PC-9 (cell line): ENCODE measurements at regions not wholly inside any gene's neighbourhood (a gene's known extent, or its start where the extent isn't known, plus 50 kb on each side); places are given as distances from the start of the nearest gene placed in this dataset.

Experiments
- BruUV-seq: library from RNA; stranded (reverse); fragments of 400-500 nt; replicated peaks from 2 replicates; lab custom pipeline; 2021; lab: Mats Ljungman, UMichigan
- CTCF ChIA-PET: fragments of 300-600 bp; sonication (Branson Sonifier 250); formaldehyde crosslinking; loops from one replicate; lab custom pipeline; 2022; ENCODE audit warnings: antibody characterized with exemption; lab: Charles Lee
- POLR2A ChIA-PET: fragments of 300-600 bp; sonication (Branson Sonifier 250); formaldehyde crosslinking; loops from one replicate; lab custom pipeline; 2022; ENCODE audit warnings: antibody characterized with exemption; ENCODE audit not compliant: unreplicated experiment; lab: Charles Lee
- DNase-seq, 2 experiments: peaks; one replicate each; pipeline versions ENCODE4 v3.0.0 to v3.0.0-alpha.2; 2015 to 2022; ENCODE audit warnings: mixed read lengths in 1 of 2
- H2AFZ ChIP-seq: fragments of 200-600 bp; sonication (generic); 2 replicates; pipeline ENCODE4 v1.8.1; 2017; ENCODE audit warnings: antibody characterized with exemption
- H3F3A ChIP-seq: fragments of 200-600 bp; sonication (generic); 2 replicates; pipeline ENCODE4 v1.8.1; 2017; ENCODE audit warnings: antibody characterized with exemption, mild to moderate bottlenecking, low read depth; ENCODE audit not compliant: insufficient read depth
- H3K27ac ChIP-seq: fragments of 200-600 bp; sonication (generic); 2 replicates; pipeline ENCODE4 v1.6.1; 2016; ENCODE audit warnings: mixed run types
- H3K27me3 ChIP-seq: fragments of 200-600 bp; sonication (generic); 2 replicates; pipeline ENCODE4 v1.6.1; 2016; ENCODE audit warnings: low read depth, mixed run types; ENCODE audit not compliant: insufficient read depth
- H3K36me3 ChIP-seq: fragments of 200-600 bp; sonication (generic); 2 replicates; pipeline ENCODE4 v1.6.1; 2016; ENCODE audit warnings: low read depth, mixed run types
- H3K4me1 ChIP-seq: fragments of 200-600 bp; sonication (generic); replicated peaks from 2 replicates; pipeline ENCODE4 v1.6.1; 2016; ENCODE audit warnings: mixed run types; ENCODE audit not compliant: insufficient read depth
- H3K4me2 ChIP-seq: fragments of 200-600 bp; sonication (generic); 2 replicates; pipeline ENCODE4 v1.6.1; 2017; ENCODE audit warnings: mixed run types
- H3K4me3 ChIP-seq: fragments of 200-600 bp; sonication (generic); 2 replicates; pipeline ENCODE4 v1.6.1; 2016; ENCODE audit warnings: mixed run types
- H3K79me2 ChIP-seq: fragments of 200-600 bp; sonication (generic); 2 replicates; pipeline ENCODE4 v1.6.1; 2017; ENCODE audit warnings: low read depth, mixed run types
- H3K9me2 ChIP-seq: fragments of 200-600 bp; sonication (generic); 2 replicates; pipeline ENCODE4 v1.8.1; 2017; ENCODE audit warnings: mild to moderate bottlenecking; ENCODE audit not compliant: insufficient read depth
- H3K9me3 ChIP-seq: fragments of 200-600 bp; sonication (generic); 2 replicates; pipeline ENCODE4 v1.8.1; 2016; ENCODE audit warnings: low read depth; ENCODE audit not compliant: insufficient read depth
- H4K20me1 ChIP-seq: fragments of 200-600 bp; sonication (generic); 2 replicates; pipeline ENCODE4 v1.8.1; 2017; ENCODE audit not compliant: insufficient read depth
- CTCF ChIP-seq: fragments of 200-600 bp; sonication (generic); conservative IDR thresholded peaks from 2 replicates; pipeline ENCODE4 v1.6.1; 2017; ENCODE audit warnings: mixed run types, antibody characterized with exemption, mild to moderate bottlenecking, moderate library complexity
- EZH2 ChIP-seq: fragments of 200-600 bp; sonication (generic); IDR thresholded peaks from 2 replicates; pipeline ENCODE4 v1.8.0; 2017; ENCODE audit warnings: antibody characterized with exemption, low read depth
- intact Hi-C: fragments of 100-400 bp; cut with micrococcal nuclease; formaldehyde crosslinking; loops from one replicate; pipeline ENCODE4 v1.10.0; 2022; ENCODE audit not compliant: unreplicated experiment

DNA sequence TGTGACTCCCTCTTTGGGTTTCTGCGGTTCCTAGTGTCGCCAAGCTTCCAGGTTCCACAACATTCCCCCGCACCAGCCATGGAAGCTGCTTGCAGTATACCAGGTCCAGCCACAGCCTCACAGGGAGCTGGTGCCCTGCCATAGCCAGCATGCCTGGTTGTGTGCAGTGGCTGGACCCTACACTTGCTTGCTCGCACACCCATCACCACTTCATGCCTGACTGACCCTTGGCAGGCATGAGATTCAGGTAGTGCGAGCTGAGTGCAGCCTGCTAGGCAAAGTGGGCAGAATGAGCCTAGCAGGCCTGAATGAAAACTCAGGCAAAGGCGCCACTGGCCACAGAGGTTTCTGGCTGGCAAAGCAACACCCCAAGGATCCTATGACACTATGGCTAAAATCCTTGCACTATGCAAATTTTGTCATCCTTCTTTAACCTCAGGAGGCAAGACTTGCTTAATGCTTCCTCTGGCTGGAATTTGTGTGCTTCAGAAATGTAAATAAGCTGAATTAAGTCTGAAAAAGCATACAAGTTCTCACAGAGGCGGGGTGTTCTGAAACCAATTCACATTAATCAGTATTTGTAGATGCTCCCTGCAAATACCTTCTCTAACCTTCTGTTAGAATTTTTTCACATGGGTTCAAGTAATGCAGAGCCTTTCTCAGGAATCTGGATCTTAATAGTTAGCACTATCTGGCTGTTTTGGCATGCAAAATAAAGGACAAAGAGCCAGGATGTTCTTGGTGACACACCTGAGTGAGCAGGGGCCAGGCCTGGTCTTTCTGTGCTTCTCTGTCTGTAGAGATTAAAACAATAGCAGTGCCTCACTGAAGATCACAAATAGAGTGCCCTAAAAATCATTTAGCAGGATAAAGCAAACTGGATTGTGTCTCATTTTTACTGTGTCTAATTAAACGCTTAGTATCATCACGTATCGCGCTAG, 256.9 kb downstream of the GPATCH2 start:
- H3F3A ChIP-seq: no peaks in the 10 kb centered on the region
- H3K9me2 ChIP-seq: no peaks in the 10 kb centered on the region
- H3K4me1 ChIP-seq: peaks cover 7% of the 10 kb centered on the region; the same call in 1 of the 2 replicates
- BruUV-seq: no TSS peak
- no peak overlapping the region for H3K4me3 ChIP-seq
- H3K9me3 ChIP-seq: no peaks in the 10 kb centered on the region
- H3K27me3 ChIP-seq: no peaks in the 10 kb centered on the region
- intact Hi-C loops: no loop called here
- CTCF ChIA-PET: no interaction called here
- TF ChIP-seq EZH2 (no peak), CTCF (no peak)
- H2AFZ ChIP-seq: no peak overlapping the region
- no peaks in the 10 kb centered on the region for H3K36me3 ChIP-seq
- no peak overlapping the region for H3K4me2 ChIP-seq
- H3K79me2 ChIP-seq: no peaks in the 10 kb centered on the region
- POLR2A ChIA-PET: no interaction called here
- no peak for DNase-seq
- no peaks in the 10 kb centered on the region for H4K20me1 ChIP-seq
- H3K27ac ChIP-seq: no peak overlapping the region

- no TSS peak for BruUV-seq
- Histone ChIP-seq H3F3A (no peaks in the 10 kb centered on the region), H3K36me3 (no peaks in the 10 kb centered on the region), H3K27ac (no peak overlapping the region), H3K27me3 (no peaks in the 10 kb centered on the region), H2AFZ (no peak overlapping the region), H3K4me3 (no peak overlapping the region), H4K20me1 (no peaks in the 10 kb centered on the region), H3K9me2 (no peaks in the 10 kb centered on the region), H3K4me2 (no peak overlapping the region), H3K4me1 (peaks cover 7% of the 10 kb centered on the region; the same call in 1 of the 2 replicates), H3K9me3 (no peaks in the 10 kb centered on the region), H3K79me2 (no peaks in the 10 kb centered on the region)
- TF ChIP-seq CTCF (no peak), EZH2 (no peak)
- no peak for DNase-seq
- ChIA-PET CTCF (no interaction called here), POLR2A (no interaction called here)
- intact Hi-C loops: no loop called here
Measured at GRCh38 chr1:217372049-217372970, 258.6 kb downstream of the GPATCH2 start.

DNA sequence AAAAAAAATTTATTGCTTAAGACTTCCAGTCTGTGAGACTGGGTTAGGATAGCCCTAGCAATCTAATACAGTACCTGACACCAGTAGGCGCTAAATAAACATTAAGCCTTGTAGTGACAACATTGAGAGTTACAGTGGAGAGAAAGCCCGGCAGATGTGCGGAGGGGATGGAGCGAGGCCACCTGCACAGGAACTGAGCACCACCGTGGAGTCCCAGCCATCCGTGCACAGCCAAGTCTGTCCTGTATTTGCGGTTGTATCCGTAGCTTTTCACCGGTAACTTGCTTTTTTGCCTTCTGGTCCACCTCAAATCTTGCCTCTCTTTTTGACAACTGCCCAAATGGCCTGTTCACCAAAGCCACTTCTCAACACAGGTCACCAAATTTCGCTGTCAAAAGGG, 260.1 kb downstream of the GPATCH2 start:
- no peak for DNase-seq
- Histone ChIP-seq H3K79me2 (no peaks in the 10 kb centered on the region), H3K27ac (no peak overlapping the region), H4K20me1 (no peaks in the 10 kb centered on the region), H3K9me3 (no peaks in the 10 kb centered on the region), H3K9me2 (no peaks in the 10 kb centered on the region; the same call in 1 of the 2 replicates), H3K27me3 (no peaks in the 10 kb centered on the region), H2AFZ (no peak overlapping the region), H3K4me2 (no peak overlapping the region), H3K4me1 (peaks cover 7% of the 10 kb centered on the region; the same call in 1 of the 2 replicates), H3F3A (no peaks in the 10 kb centered on the region), H3K4me3 (no peak overlapping the region), H3K36me3 (no peaks in the 10 kb centered on the region)
- no peak for TF ChIP-seq CTCF
- no peak for TF ChIP-seq EZH2
- intact Hi-C loops: no loop called here
- CTCF ChIA-PET: no interaction called here
- BruUV-seq: no TSS peak
- POLR2A ChIA-PET: no interaction called here
